Body of pancreas (tissue), 4 donors: ENCODE measurements at regions not wholly inside any gene's neighbourhood (a gene's known extent, or its start where the extent isn't known, plus 50 kb on each side); places are given as distances from the start of the nearest gene placed in this dataset.

Experiments
- CTCF ChIP-seq, 7 experiments: fragments of 450-650 bp in 4 of 7; fragments of 200-600 bp in 3 of 7; sonication (generic) in 3 of 7; IDR thresholded peaks; one replicate each; pipeline ENCODE4 v1.5.1; 2016 to 2019; ENCODE audit warnings: antibody characterized with exemption in 7 of 7
- POLR2A ChIP-seq, 3 donors: fragments of 450-650 bp; IDR thresholded peaks; one replicate each; pipeline ENCODE4 v1.6.1; 2016; ENCODE audit warnings: antibody characterized with exemption in 3 of 3, mild to moderate bottlenecking in 2 of 3

- no peak for TF ChIP-seq POLR2A (IDR thresholded peaks at IDR 0.05)
- TF ChIP-seq CTCF (IDR thresholded peaks at IDR 0.05) = no peak
These were observed 418.1 kb downstream of the MTX2 start for GRCh38 chr2:176687342-176687741.
